ENCODE measurements at regions not wholly inside any gene's neighbourhood (a gene's known extent, or its start where the extent isn't known, plus 50 kb on each side); places are given as distances from the start of the nearest gene placed in this dataset.
"Not testable (repeated sequence)": the region's sequence is repeated elsewhere in the genome, so short reads cannot be mapped to it uniquely, and the experiment has no call there.

GRCh38 chr21:10100873-10101272, 420.5 kb upstream of the TPTE start:
- not testable (repeated sequence) for TF ChIP-seq CTCF, POLR2A (IDR thresholded peaks at IDR 0.05)
